ENCODE measurements at regions not wholly inside any gene's neighbourhood (a gene's known extent, or its start where the extent isn't known, plus 50 kb on each side); places are given as distances from the start of the nearest gene placed in this dataset.
A peak's percentile ranks its signal among the peaks of the same experiment; 100 is the strongest.
"Not testable (repeated sequence)": the region's sequence is repeated elsewhere in the genome, so short reads cannot be mapped to it uniquely, and the experiment has no call there.

DNA sequence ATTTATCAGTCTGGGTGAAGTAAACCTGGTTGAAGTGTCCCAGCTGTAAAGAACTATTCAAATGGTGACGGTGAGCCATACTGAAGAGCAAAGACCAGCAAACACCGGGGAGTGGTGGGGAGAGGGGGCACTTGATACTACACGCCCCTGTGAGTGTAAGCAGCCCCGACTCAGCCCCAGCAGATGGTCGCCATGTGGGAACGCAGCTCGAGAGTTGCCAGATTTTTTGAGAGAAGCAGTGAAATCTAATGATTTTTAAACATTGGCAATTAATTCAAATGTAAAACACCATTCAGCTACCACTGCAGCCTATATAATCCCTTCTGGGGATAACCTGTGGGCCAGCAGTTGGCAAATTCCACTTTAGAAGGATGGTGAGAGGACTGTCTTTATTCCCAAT, 1386.9 kb upstream of the WWC1 start:
- H3K27ac Mint-ChIP-seq (ENCODE audit: low read depth), result no peak overlapping the region
- ATAC-seq (replicated peaks; ENCODE audit: extremely low read depth, poor library complexity, severe bottlenecking), result no peak
- H3K27me3 Mint-ChIP-seq, result no peaks in the 10 kb centered on the region
- H3K4me1 Mint-ChIP-seq, result no peaks in the 10 kb centered on the region
- no peak overlapping the region for H3K4me3 Mint-ChIP-seq
- H3K36me3 Mint-ChIP-seq (ENCODE audit: insufficient read depth), result no peaks in the 10 kb centered on the region
- no peak for DNase-seq (ENCODE audit: low spot score in 2 of 2)
- H3K9me3 Mint-ChIP-seq, result peaks cover 14% of the 10 kb centered on the region

DNA sequence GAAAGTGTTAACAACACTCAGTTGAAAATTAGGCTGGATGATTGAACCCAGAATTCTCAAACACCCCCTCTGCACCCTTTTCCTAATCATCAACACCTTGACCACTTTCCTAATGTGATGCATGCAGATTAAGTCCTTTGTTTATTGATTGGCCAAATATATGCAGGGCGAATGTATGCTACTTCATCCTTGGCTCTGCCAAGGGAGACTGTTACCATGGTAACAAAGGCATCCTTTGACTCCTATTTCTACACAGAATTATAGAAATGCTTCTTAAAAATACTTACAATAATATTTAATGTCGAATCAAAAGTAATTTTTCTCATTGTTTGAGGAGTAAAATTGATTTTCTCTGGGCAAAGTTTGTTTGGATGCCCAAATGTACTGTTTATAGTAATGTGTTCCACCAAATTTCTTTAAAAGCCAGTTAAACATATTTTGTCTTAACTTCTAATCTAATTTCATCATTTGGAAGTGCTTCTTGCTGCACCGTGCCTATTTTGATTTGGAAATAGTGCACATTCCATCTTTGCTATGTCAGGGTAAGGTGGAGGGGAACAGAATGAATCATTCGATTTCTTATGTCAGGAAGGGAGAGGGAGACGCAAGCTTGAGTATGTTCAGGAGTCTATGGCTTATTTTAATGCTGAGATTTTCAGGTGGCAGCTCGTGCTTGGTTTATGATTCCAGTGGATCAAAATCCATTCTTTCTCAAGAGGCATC, 1384.3 kb upstream of the WWC1 start:
- DNase-seq (ENCODE audit: low spot score in 2 of 2), result no peak
- ATAC-seq (replicated peaks; ENCODE audit: extremely low read depth, poor library complexity, severe bottlenecking), result no peak
- Mint-ChIP-seq H3K27ac (ENCODE audit: low read depth) (no peak overlapping the region), H3K9me3 (peaks cover 11% of the 10 kb centered on the region), H3K36me3 (ENCODE audit: insufficient read depth) (no peaks in the 10 kb centered on the region), H3K4me3 (no peak overlapping the region), H3K27me3 (no peaks in the 10 kb centered on the region), H3K4me1 (no peaks in the 10 kb centered on the region)

DNA sequence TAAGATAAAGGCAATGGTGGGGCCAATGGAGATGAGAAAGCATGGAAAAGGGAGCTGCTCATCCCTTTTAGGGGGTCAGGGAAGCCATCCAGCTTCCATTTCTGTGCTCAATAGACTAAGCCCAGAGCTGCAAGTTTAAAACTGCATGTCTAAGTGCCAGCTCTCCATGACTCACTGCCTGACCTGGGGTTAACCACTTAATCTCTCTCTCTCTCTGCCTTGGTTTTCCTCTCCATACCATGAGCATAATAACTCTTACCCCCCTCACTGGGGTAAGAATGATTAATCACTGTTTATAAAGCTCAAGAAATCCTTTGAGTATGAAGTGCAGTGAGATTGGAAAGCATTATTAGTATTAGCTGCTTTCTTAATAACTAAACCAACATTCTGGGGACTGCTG, 1382.4 kb upstream of the WWC1 start:
- ATAC-seq (replicated peaks; ENCODE audit: extremely low read depth, poor library complexity, severe bottlenecking) (no peak), DNase-seq (ENCODE audit: low spot score in 2 of 2) (no peak)
- H3K27ac Mint-ChIP-seq (ENCODE audit: low read depth), result no peak overlapping the region
- H3K9me3 Mint-ChIP-seq, result peaks cover 18% of the 10 kb centered on the region
- no peaks in the 10 kb centered on the region for H3K36me3 Mint-ChIP-seq (ENCODE audit: insufficient read depth)
- no peak overlapping the region for H3K4me3 Mint-ChIP-seq
- no peaks in the 10 kb centered on the region for H3K4me1 Mint-ChIP-seq
- H3K27me3 Mint-ChIP-seq, result no peaks in the 10 kb centered on the region

DNA sequence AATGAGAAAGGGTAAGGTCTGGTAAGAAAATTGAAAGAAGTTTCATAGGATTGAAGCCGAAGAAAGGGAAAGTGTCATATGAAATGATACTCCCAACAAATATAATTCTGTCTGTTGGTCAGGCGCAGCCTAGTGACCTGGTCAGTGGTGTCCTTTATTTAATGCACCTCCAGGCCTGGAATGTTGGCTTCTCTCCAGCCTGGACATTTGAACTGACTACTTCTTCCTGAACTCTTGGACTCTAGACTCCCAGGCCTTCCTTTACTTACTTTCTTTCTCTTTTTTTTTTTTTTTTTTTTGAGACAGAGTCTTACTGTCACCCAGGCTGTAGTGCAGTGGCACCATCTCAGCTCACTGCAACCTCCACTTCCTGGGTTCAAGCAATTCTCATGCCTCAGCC, 1381.5 kb upstream of the WWC1 start:
- no peak for ATAC-seq (replicated peaks; ENCODE audit: extremely low read depth, poor library complexity, severe bottlenecking)
- no peak for DNase-seq (ENCODE audit: low spot score in 2 of 2)
- no peaks in the 10 kb centered on the region for H3K27me3 Mint-ChIP-seq
- H3K4me1 Mint-ChIP-seq, result no peaks in the 10 kb centered on the region
- H3K9me3 Mint-ChIP-seq, result peaks cover 18% of the 10 kb centered on the region
- H3K36me3 Mint-ChIP-seq (ENCODE audit: insufficient read depth), result no peaks in the 10 kb centered on the region
- H3K27ac Mint-ChIP-seq (ENCODE audit: low read depth), result no peak overlapping the region
- H3K4me3 Mint-ChIP-seq, result no peak overlapping the region

DNA sequence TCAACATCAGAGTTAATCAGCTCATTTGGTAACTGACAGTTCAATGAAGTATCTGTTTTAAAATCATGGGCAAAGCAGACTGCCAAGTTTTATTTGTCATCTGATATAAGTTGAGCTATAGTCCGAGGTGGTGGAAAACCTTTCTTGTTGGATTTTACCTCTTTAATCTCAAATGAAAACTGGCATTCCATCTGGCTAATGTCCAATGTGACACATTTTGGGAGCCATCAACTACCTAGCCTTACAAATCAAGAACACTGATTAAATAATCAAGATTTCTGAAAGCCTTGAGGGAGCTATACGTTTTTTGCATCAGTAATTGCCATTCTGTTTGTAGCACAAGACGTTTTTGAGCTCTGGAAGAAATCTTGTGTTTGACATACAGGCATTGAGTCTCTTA, 1380.5 kb upstream of the WWC1 start:
- ATAC-seq (replicated peaks; ENCODE audit: extremely low read depth, poor library complexity, severe bottlenecking) (no peak), DNase-seq (ENCODE audit: low spot score in 2 of 2) (no peak)
- Mint-ChIP-seq H3K4me1 (no peaks in the 10 kb centered on the region), H3K27ac (ENCODE audit: low read depth) (no peak overlapping the region), H3K4me3 (no peak overlapping the region), H3K9me3 (peaks cover 18% of the 10 kb centered on the region), H3K27me3 (no peaks in the 10 kb centered on the region), H3K36me3 (ENCODE audit: insufficient read depth) (no peaks in the 10 kb centered on the region)

GRCh38 chr5:166916021-166916420, 1375.4 kb upstream of the WWC1 start:
- H3K27me3 Mint-ChIP-seq, result no peaks in the 10 kb centered on the region
- no peaks in the 10 kb centered on the region for H3K4me1 Mint-ChIP-seq
- H3K9me3 Mint-ChIP-seq, result peaks cover 16% of the 10 kb centered on the region
- H3K27ac Mint-ChIP-seq (ENCODE audit: low read depth), result no peak overlapping the region
- H3K36me3 Mint-ChIP-seq (ENCODE audit: insufficient read depth), result no peaks in the 10 kb centered on the region
- no peak overlapping the region for H3K4me3 Mint-ChIP-seq
- no peak for DNase-seq (ENCODE audit: low spot score in 2 of 2)
- no peak for ATAC-seq (replicated peaks; ENCODE audit: extremely low read depth, poor library complexity, severe bottlenecking)

DNA sequence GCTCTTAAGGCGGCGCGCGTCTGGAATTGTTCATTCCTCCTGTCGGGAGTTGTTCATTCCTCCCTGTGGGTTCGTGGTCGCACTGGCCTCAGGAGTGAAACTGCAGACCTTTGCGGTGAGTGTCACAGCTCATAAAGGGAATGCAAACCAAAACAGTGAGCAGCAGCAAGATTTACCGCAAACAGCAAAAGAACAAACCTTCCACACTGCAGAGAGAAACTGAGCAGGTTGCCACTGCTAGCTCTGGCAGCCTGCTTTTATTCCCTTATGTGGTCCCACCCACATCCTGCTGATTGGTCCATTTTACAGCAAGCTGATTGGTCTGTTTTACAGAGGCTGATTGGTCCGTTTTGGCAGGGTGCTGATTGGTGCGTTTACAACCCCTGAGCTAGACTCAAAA, 1365.3 kb upstream of the WWC1 start:
- H3K4me3 Mint-ChIP-seq, result peak overlapping the region; percentile 36
- H3K4me1 Mint-ChIP-seq, result no peaks in the 10 kb centered on the region
- DNase-seq (ENCODE audit: low spot score in 2 of 2) (no peak), ATAC-seq (replicated peaks; ENCODE audit: extremely low read depth, poor library complexity, severe bottlenecking) (no peak)
- H3K27ac Mint-ChIP-seq (ENCODE audit: low read depth), result no peak overlapping the region
- H3K36me3 Mint-ChIP-seq (ENCODE audit: insufficient read depth), result peaks cover 2% of the 10 kb centered on the region
- H3K27me3 Mint-ChIP-seq, result no peaks in the 10 kb centered on the region
- peaks cover 11% of the 10 kb centered on the region for H3K9me3 Mint-ChIP-seq

DNA sequence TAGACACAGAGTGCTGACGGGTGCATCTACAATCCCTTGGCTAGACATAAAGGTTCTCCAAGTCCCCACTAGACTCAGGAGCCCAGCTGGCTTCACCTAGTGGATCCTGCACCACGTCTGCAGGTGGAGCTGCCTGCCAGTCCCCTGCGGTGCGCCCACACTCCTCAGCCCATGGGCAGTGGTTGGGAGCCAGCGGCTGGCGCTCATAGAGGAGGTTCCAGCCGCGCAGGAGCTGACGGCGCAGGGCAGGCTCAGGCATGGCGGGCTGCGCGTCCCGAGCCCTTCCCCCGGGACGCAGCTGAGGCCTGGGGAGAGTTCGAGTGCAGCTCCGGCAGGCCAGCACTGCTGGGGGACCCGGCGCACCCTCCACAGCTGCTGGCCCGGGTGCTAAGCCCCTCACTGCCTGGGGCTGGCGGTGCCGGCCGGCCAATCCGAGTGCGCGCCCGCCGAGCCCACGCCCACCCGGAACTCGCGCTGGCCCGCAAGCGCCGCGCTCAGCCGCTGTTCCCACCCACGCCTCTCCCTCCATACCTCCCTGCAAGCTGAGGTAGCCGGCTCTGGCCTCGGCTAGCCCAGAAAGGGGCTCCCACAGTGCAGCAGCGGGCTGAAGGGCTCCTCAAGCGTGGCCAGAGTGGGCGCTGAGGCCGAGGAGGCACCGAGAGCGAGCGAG, 1364.5 kb upstream of the WWC1 start:
- not testable (repeated sequence) for H3K4me1 Mint-ChIP-seq; H3K27ac Mint-ChIP-seq (ENCODE audit: low read depth); ATAC-seq (replicated peaks; ENCODE audit: extremely low read depth, poor library complexity, severe bottlenecking); H3K36me3 Mint-ChIP-seq (ENCODE audit: insufficient read depth); H3K27me3 Mint-ChIP-seq; H3K4me3 Mint-ChIP-seq; DNase-seq (ENCODE audit: low spot score in 2 of 2)
- peaks cover 19% of the 10 kb centered on the region for H3K9me3 Mint-ChIP-seq

GRCh38 chr5:166936351-166936750, 1355.1 kb upstream of the WWC1 start:
- no peak overlapping the region for H3K27ac Mint-ChIP-seq (ENCODE audit: low read depth)
- ATAC-seq (replicated peaks; ENCODE audit: extremely low read depth, poor library complexity, severe bottlenecking) (no peak), DNase-seq (ENCODE audit: low spot score in 2 of 2) (no peak)
- H3K4me3 Mint-ChIP-seq, result no peak overlapping the region
- no peaks in the 10 kb centered on the region for H3K27me3 Mint-ChIP-seq
- peaks cover 13% of the 10 kb centered on the region for H3K9me3 Mint-ChIP-seq
- H3K36me3 Mint-ChIP-seq (ENCODE audit: insufficient read depth), result no peaks in the 10 kb centered on the region
- no peaks in the 10 kb centered on the region for H3K4me1 Mint-ChIP-seq

GRCh38 chr5:166938071-166938470, 1353.4 kb upstream of the WWC1 start:
- no peaks in the 10 kb centered on the region for H3K36me3 Mint-ChIP-seq (ENCODE audit: insufficient read depth)
- H3K4me3 Mint-ChIP-seq, result no peak overlapping the region
- H3K4me1 Mint-ChIP-seq, result no peaks in the 10 kb centered on the region
- no peak overlapping the region for H3K27ac Mint-ChIP-seq (ENCODE audit: low read depth)
- DNase-seq (ENCODE audit: low spot score in 2 of 2) (no peak), ATAC-seq (replicated peaks; ENCODE audit: extremely low read depth, poor library complexity, severe bottlenecking) (no peak)
- peaks cover 14% of the 10 kb centered on the region for H3K9me3 Mint-ChIP-seq
- no peaks in the 10 kb centered on the region for H3K27me3 Mint-ChIP-seq

DNA sequence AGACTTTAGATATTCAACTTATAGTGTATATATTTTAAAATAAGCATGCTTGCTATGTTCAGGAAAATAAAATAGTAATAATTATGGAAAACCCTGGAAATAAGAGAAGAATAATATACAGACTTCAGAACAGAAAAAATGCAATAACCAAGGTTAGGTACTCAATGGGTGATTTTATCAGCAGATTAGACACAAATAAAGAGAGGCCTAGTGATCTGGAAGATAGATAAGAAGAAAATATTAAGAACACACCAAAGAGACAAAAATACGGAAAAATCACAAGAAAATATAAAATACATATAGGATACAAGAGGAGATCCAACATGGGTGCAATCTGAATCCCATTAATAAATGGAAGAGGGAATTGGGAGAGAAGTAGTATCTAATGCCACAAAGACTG, 1348.5 kb upstream of the WWC1 start:
- H3K36me3 Mint-ChIP-seq (ENCODE audit: insufficient read depth), result no peaks in the 10 kb centered on the region
- H3K4me1 Mint-ChIP-seq, result no peaks in the 10 kb centered on the region
- peaks cover 17% of the 10 kb centered on the region for H3K9me3 Mint-ChIP-seq
- DNase-seq (ENCODE audit: low spot score in 2 of 2), result no peak
- no peak overlapping the region for H3K27ac Mint-ChIP-seq (ENCODE audit: low read depth)
- no peak overlapping the region for H3K4me3 Mint-ChIP-seq
- no peak for ATAC-seq (replicated peaks; ENCODE audit: extremely low read depth, poor library complexity, severe bottlenecking)
- H3K27me3 Mint-ChIP-seq, result no peaks in the 10 kb centered on the region

DNA sequence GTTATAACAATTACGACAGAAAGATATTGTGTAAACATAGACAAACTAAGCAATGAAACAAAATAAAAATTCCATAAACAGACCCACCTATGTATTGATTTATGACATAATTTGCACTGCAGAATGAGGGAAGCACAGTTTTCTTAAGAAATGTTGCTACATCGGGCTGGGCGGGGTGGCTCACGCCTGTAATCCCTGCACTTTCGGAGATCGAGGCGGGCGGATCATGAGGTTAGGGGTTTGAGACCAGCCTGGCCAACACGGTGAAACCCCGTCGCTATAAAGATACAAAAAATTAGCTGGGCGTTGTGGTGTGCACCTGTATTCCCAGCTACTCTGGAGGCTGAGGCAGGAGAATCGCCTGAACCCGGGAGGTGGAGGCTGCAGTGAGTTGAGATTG, 1344.4 kb upstream of the WWC1 start:
- Mint-ChIP-seq H3K9me3 (peaks cover 11% of the 10 kb centered on the region), H3K36me3 (ENCODE audit: insufficient read depth) (no peaks in the 10 kb centered on the region), H3K4me3 (no peak overlapping the region), H3K27me3 (no peaks in the 10 kb centered on the region), H3K27ac (ENCODE audit: low read depth) (no peak overlapping the region), H3K4me1 (no peaks in the 10 kb centered on the region)
- ATAC-seq (replicated peaks; ENCODE audit: extremely low read depth, poor library complexity, severe bottlenecking), result no peak
- DNase-seq (ENCODE audit: low spot score in 2 of 2), result no peak

DNA sequence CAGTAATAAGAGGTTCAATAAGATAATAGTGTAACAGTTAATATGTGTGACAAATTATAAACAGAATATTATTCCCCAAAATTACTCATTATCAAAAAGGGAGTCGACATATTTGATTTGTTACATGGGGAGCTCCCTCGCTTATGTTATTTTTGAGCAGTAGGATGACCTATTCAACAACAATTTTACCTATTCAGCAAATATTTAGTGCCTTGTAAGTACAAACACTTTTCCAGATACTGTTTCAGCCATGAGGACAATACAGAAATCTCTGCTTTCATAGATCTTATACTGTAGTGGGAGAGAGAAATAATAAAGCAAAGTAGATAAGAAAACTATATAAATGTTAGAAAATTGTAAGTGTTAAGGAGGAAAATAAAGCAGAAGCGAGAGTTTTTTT, 1342.8 kb upstream of the WWC1 start:
- Mint-ChIP-seq H3K4me1 (no peaks in the 10 kb centered on the region), H3K4me3 (no peak overlapping the region), H3K36me3 (ENCODE audit: insufficient read depth) (no peaks in the 10 kb centered on the region), H3K9me3 (no peaks in the 10 kb centered on the region), H3K27me3 (no peaks in the 10 kb centered on the region), H3K27ac (ENCODE audit: low read depth) (no peak overlapping the region)
- no peak for DNase-seq (ENCODE audit: low spot score in 2 of 2)
- no peak for ATAC-seq (replicated peaks; ENCODE audit: extremely low read depth, poor library complexity, severe bottlenecking)
